K562 (cell line): ENCODE measurements at regions not wholly inside any gene's neighbourhood (a gene's known extent, or its start where the extent isn't known, plus 50 kb on each side); places are given as distances from the start of the nearest gene placed in this dataset.

Source experiments
- ARID3A ChIP-seq: IDR thresholded peaks from 2 replicates; pipeline ENCODE4 v1.6.1; 2012; ENCODE audit warnings: low read depth, low read length, improper control_type of control experiment, borderline replicate concordance
- EZH2 ChIP-seq: IDR thresholded peaks from 2 replicates; pipeline ENCODE4 v1.6.1; 2012; ENCODE audit warnings: low read depth, mild to moderate bottlenecking, inconsistent platforms, low read length, borderline replicate concordance
- TCF3 ChIP-seq: sonication (generic); formaldehyde crosslinking; IDR thresholded peaks from 2 replicates; pipeline ENCODE4 v1.4.0; 2020; ENCODE audit warnings: mild to moderate bottlenecking, missing genetic modification reagents
- TF ChIP-seq, protein P1 (sequence below): sonication (generic); formaldehyde crosslinking; IDR thresholded peaks from 2 replicates; pipeline ENCODE4 v1.8.0; 2022; ENCODE audit warnings: mild to moderate bottlenecking, missing genetic modification reagents, borderline replicate concordance
- TF ChIP-seq, protein P2 (sequence below), 3 experiments: IDR thresholded peaks in 2 of 3; conservative IDR thresholded peaks in 1 of 3; 2 replicates each; pipeline ENCODE4 v1.5.1; 2011 to 2012; ENCODE audit warnings: low read length in 3 of 3, mild to moderate bottlenecking in 3 of 3, control low read depth in 2 of 3, improper control_type of control experiment in 1 of 3, inconsistent platforms in 1 of 3, low read depth in 1 of 3, mixed read lengths in 1 of 3, moderate library complexity in 1 of 3; ENCODE audit not compliant: insufficient read depth in 2 of 3

GRCh38 chr16:5891296-5891695, 793.7 kb upstream of the EEF2KMT start:
- TF ChIP-seq, protein P1, sequence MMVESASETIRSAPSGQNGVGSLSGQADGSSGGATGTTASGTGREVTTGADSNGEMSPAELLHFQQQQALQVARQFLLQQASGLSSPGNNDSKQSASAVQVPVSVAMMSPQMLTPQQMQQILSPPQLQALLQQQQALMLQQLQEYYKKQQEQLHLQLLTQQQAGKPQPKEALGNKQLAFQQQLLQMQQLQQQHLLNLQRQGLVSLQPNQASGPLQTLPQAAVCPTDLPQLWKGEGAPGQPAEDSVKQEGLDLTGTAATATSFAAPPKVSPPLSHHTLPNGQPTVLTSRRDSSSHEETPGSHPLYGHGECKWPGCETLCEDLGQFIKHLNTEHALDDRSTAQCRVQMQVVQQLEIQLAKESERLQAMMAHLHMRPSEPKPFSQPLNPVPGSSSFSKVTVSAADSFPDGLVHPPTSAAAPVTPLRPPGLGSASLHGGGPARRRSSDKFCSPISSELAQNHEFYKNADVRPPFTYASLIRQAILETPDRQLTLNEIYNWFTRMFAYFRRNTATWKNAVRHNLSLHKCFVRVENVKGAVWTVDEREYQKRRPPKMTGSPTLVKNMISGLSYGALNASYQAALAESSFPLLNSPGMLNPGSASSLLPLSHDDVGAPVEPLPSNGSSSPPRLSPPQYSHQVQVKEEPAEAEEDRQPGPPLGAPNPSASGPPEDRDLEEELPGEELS: no peak
- TF ChIP-seq ARID3A (no peak), TCF3 (no peak), EZH2 (no peak)
- TF ChIP-seq, protein P2, sequence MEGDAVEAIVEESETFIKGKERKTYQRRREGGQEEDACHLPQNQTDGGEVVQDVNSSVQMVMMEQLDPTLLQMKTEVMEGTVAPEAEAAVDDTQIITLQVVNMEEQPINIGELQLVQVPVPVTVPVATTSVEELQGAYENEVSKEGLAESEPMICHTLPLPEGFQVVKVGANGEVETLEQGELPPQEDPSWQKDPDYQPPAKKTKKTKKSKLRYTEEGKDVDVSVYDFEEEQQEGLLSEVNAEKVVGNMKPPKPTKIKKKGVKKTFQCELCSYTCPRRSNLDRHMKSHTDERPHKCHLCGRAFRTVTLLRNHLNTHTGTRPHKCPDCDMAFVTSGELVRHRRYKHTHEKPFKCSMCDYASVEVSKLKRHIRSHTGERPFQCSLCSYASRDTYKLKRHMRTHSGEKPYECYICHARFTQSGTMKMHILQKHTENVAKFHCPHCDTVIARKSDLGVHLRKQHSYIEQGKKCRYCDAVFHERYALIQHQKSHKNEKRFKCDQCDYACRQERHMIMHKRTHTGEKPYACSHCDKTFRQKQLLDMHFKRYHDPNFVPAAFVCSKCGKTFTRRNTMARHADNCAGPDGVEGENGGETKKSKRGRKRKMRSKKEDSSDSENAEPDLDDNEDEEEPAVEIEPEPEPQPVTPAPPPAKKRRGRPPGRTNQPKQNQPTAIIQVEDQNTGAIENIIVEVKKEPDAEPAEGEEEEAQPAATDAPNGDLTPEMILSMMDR (IDR thresholded peaks at IDR 0.05 in 2 of 3, conservative IDR thresholded peaks at IDR 0.05 in 1 of 3; ENCODE audit: insufficient read depth in 2 of 3, low read depth in 1 of 3, low read length in 3 of 3): no peak
